GM12874 (cell line): ENCODE measurements at regions not wholly inside any gene's neighbourhood (a gene's known extent, or its start where the extent isn't known, plus 50 kb on each side); places are given as distances from the start of the nearest gene placed in this dataset.

Source experiments
- TF ChIP-seq, protein P1 (sequence below): IDR thresholded peaks from 2 replicates; pipeline ENCODE4 v1.5.1; 2011; ENCODE audit warnings: low read depth, mild to moderate bottlenecking, control low read depth, low read length, moderate library complexity; ENCODE audit not compliant: insufficient read depth

GRCh38 chr1:166464333-166464732 lies 297.5 kb upstream of the FAM78B start:
- TF ChIP-seq, protein P1, sequence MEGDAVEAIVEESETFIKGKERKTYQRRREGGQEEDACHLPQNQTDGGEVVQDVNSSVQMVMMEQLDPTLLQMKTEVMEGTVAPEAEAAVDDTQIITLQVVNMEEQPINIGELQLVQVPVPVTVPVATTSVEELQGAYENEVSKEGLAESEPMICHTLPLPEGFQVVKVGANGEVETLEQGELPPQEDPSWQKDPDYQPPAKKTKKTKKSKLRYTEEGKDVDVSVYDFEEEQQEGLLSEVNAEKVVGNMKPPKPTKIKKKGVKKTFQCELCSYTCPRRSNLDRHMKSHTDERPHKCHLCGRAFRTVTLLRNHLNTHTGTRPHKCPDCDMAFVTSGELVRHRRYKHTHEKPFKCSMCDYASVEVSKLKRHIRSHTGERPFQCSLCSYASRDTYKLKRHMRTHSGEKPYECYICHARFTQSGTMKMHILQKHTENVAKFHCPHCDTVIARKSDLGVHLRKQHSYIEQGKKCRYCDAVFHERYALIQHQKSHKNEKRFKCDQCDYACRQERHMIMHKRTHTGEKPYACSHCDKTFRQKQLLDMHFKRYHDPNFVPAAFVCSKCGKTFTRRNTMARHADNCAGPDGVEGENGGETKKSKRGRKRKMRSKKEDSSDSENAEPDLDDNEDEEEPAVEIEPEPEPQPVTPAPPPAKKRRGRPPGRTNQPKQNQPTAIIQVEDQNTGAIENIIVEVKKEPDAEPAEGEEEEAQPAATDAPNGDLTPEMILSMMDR, result no peak

- TF ChIP-seq, protein P1, result no peak
Measured at GRCh38 chr1:166470014-166470413, 303.2 kb upstream of the FAM78B start.

DNA sequence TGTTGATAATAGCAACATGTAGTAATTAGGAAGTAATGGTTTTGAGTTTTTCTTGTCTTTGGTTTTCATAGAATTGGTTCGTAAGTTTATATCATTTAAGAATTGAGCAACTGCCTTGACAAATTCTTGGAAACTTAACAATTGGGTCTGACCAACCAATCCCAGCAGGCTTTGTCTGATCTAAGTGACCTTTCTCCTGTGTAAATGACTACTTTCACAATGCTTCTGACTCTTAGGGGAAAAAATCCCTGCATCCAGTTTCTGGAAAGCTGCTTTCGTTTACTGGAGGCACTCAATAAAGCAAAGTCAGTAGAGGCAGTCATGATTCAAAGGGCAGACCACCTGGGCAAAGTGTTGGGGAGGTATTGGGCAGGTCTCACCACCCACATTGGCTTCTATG lies 303.6 kb upstream of the FAM78B start:
- TF ChIP-seq, protein P1, result no peak

DNA sequence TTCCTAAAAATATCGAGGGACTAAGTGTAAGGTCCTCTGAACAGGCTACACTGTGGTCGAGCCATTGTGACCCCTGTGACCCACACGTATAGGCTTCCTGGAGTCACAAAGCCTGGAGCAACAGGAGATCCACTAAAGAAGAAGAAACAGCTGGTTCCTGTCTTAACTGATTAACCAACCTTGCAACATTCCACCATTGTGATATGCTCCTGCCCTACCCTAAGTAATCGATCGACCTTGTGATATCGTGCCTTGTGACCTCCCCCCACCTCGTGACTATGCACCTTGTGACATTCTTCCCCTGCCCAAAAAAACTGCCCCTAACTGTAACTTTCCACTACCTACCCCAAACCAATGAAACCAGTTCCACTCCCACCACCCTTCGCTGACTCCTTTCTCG lies 304.6 kb upstream of the FAM78B start:
- TF ChIP-seq, protein P1, result no peak

GRCh38 chr1:166479052-166479631 lies 312.3 kb upstream of the FAM78B start:
- TF ChIP-seq, protein P1, result peak; percentile 59

DNA sequence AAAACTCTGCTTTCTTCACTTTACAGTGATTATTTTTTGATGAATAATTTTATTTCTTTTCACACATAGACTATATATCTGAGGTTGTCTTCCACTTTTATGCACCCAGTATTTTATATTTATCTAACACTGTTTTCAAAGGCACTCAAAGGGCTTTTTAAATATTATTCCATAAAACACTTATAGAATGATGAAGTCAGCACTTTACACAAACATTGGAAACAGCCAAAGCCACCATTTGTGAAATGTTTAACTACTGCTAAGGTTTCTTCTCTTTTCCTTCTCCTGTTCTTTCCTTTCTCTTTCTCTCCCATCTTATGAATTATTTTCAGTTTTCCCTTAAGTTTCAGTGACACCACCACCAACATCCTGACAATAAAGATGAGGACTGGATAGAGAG lies 317.7 kb upstream of the FAM78B start:
- TF ChIP-seq, protein P1, result no peak

- TF ChIP-seq, protein P1, result no peak
Measured at GRCh38 chr1:166484871-166485270, 318.1 kb upstream of the FAM78B start.
